ENCODE measurements at regions not wholly inside any gene's neighbourhood (a gene's known extent, or its start where the extent isn't known, plus 50 kb on each side); places are given as distances from the start of the nearest gene placed in this dataset.
A peak's percentile ranks its signal among the peaks of the same experiment; 100 is the strongest.

- in situ Hi-C loops (cut with MboI; ENCODE audit: low pct_unique_long_range_greater_than_20kb in 2 of 9, low sequenced_read_pairs in 9 of 9, unreplicated experiment in 9 of 9) = no loop called here
- H3K4me1 ChIP-seq (replicated peaks in 1 of 2) = no peaks in the 10 kb centered on the region
- H3K4me3 ChIP-seq = no peak overlapping the region
- WGBS, 10 experiments = 0 to 82% (median 43%) methylated on average over 1 to 4 of the region's 5 CpGs; no CpG with 5 or more reads in 7 of the 10 experiments
- no peak overlapping the region for H3K27ac ChIP-seq
- no peak for ATAC-seq (replicated peaks in 6 of 8)
These were observed 400.3 kb downstream of the BRD1 start for GRCh38 chr22:49427341-49427740.

GRCh38 chr22:49426618-49427266 lies 400.9 kb downstream of the BRD1 start:
- in situ Hi-C loops (cut with MboI; ENCODE audit: low pct_unique_long_range_greater_than_20kb in 2 of 9, low sequenced_read_pairs in 9 of 9, unreplicated experiment in 9 of 9) = no loop called here
- no peak overlapping the region for H3K27ac ChIP-seq
- H3K4me3 ChIP-seq = no peak overlapping the region
- 40 to 86% (median 75%) methylated on average over 1 to 7 of the region's 9 CpGs; no CpG with 5 or more reads in 6 of the 10 experiments for WGBS, 10 experiments
- H3K4me1 ChIP-seq (replicated peaks in 1 of 2) = no peaks in the 10 kb centered on the region
- no peak for ATAC-seq (replicated peaks in 6 of 8)

- WGBS, 10 experiments = 0 to 70% (median 45%) methylated on average over 1 to 7 of the region's 7 CpGs
- H3K27ac ChIP-seq = no peak overlapping the region
- no peak for ATAC-seq (replicated peaks in 6 of 8)
- no peak overlapping the region for H3K4me3 ChIP-seq
- H3K4me1 ChIP-seq (replicated peaks in 1 of 2) = no peaks in the 10 kb centered on the region
- in situ Hi-C loops (cut with MboI; ENCODE audit: low pct_unique_long_range_greater_than_20kb in 2 of 9, low sequenced_read_pairs in 9 of 9, unreplicated experiment in 9 of 9) = no loop called here
These were observed 401.6 kb downstream of the BRD1 start for GRCh38 chr22:49426098-49426497.

GRCh38 chr22:49425356-49425755 lies 402.3 kb downstream of the BRD1 start:
- Histone ChIP-seq H3K4me3 (no peak overlapping the region), H3K4me1 (replicated peaks in 1 of 2) (no peaks in the 10 kb centered on the region), H3K27ac (no peak overlapping the region)
- in situ Hi-C loops (cut with MboI; ENCODE audit: low pct_unique_long_range_greater_than_20kb in 2 of 9, low sequenced_read_pairs in 9 of 9, unreplicated experiment in 9 of 9) = no loop called here
- WGBS, 10 experiments = 0 to 93% (median 49%) methylated on average over 1 to 12 of the region's 14 CpGs; no CpG with 5 or more reads in 3 of the 10 experiments
- peak in 3 of 8 experiments; percentile 89 to 96 (median 95) for ATAC-seq (replicated peaks in 6 of 8)

- 0 to 100% (median 89%) methylated on average over 1 to 6 of the region's 10 CpGs; no CpG with 5 or more reads in 4 of the 10 experiments for WGBS, 10 experiments
- in situ Hi-C loops (cut with MboI; ENCODE audit: low pct_unique_long_range_greater_than_20kb in 2 of 9, low sequenced_read_pairs in 9 of 9, unreplicated experiment in 9 of 9) = no loop called here
- no peak for ATAC-seq (replicated peaks in 6 of 8)
- no peak overlapping the region for H3K4me3 ChIP-seq
- no peaks in the 10 kb centered on the region for H3K4me1 ChIP-seq (replicated peaks in 1 of 2)
- H3K27ac ChIP-seq = no peak overlapping the region
These were observed 402.8 kb downstream of the BRD1 start for GRCh38 chr22:49424893-49425270.

- WGBS, 10 experiments = 0 to 95% (median 42%) methylated on average over 2 to 11 of the region's 17 CpGs; no CpG with 5 or more reads in 2 of the 10 experiments
- ATAC-seq (replicated peaks in 6 of 8) = no peak
- H3K4me3 ChIP-seq = no peak overlapping the region
- no peaks in the 10 kb centered on the region for H3K4me1 ChIP-seq (replicated peaks in 1 of 2)
- in situ Hi-C loops (cut with MboI; ENCODE audit: low pct_unique_long_range_greater_than_20kb in 2 of 9, low sequenced_read_pairs in 9 of 9, unreplicated experiment in 9 of 9) = no loop called here
- H3K27ac ChIP-seq = no peak overlapping the region
These were observed 404.5 kb downstream of the BRD1 start for GRCh38 chr22:49423125-49423650.

- 0 to 100% (median 36%) methylated on average over 1 to 2 of the region's 2 CpGs; no CpG with 5 or more reads in 4 of the 10 experiments for WGBS, 10 experiments
- in situ Hi-C loops (cut with MboI; ENCODE audit: low pct_unique_long_range_greater_than_20kb in 2 of 9, low sequenced_read_pairs in 9 of 9, unreplicated experiment in 9 of 9) = no loop called here
- H3K4me1 ChIP-seq (replicated peaks in 1 of 2) = no peaks in the 10 kb centered on the region
- no peak overlapping the region for H3K27ac ChIP-seq
- ATAC-seq (replicated peaks in 6 of 8) = no peak
- H3K4me3 ChIP-seq = no peak overlapping the region
These were observed 405.0 kb downstream of the BRD1 start for GRCh38 chr22:49422701-49423100.

- Histone ChIP-seq H3K4me1 (replicated peaks in 1 of 2) (no peaks in the 10 kb centered on the region), H3K4me3 (no peak overlapping the region), H3K27ac (no peak overlapping the region)
- 60 to 90% (median 81%) methylated on average over 1 to 11 of the region's 13 CpGs; no CpG with 5 or more reads in 1 of the 10 experiments for WGBS, 10 experiments
- no peak for ATAC-seq (replicated peaks in 6 of 8)
- in situ Hi-C loops (cut with MboI; ENCODE audit: low pct_unique_long_range_greater_than_20kb in 2 of 9, low sequenced_read_pairs in 9 of 9, unreplicated experiment in 9 of 9) = no loop called here
These were observed 407.0 kb downstream of the BRD1 start for GRCh38 chr22:49420651-49421050.

GRCh38 chr22:49419661-49420060 lies 408.0 kb downstream of the BRD1 start:
- in situ Hi-C loops (cut with MboI; ENCODE audit: low pct_unique_long_range_greater_than_20kb in 2 of 9, low sequenced_read_pairs in 9 of 9, unreplicated experiment in 9 of 9) = no loop called here
- Histone ChIP-seq H3K4me1 (replicated peaks in 1 of 2) (no peaks in the 10 kb centered on the region), H3K4me3 (no peak overlapping the region), H3K27ac (no peak overlapping the region)
- 43 to 100% (median 82%) methylated on average over 1 to 5 of the region's 6 CpGs; no CpG with 5 or more reads in 1 of the 10 experiments for WGBS, 10 experiments
- no peak for ATAC-seq (replicated peaks in 6 of 8)

GRCh38 chr22:49418943-49419342 lies 408.7 kb downstream of the BRD1 start:
- no peak overlapping the region for H3K27ac ChIP-seq
- H3K4me1 ChIP-seq (replicated peaks in 1 of 2) = no peaks in the 10 kb centered on the region
- no peak for ATAC-seq (replicated peaks in 6 of 8)
- 4 to 100% (median 72%) methylated on average over 1 to 9 of the region's 12 CpGs; no CpG with 5 or more reads in 1 of the 10 experiments for WGBS, 10 experiments
- in situ Hi-C loops (cut with MboI; ENCODE audit: low pct_unique_long_range_greater_than_20kb in 2 of 9, low sequenced_read_pairs in 9 of 9, unreplicated experiment in 9 of 9) = no loop called here
- no peak overlapping the region for H3K4me3 ChIP-seq

GRCh38 chr22:49418341-49418894 lies 409.3 kb downstream of the BRD1 start:
- no peak for ATAC-seq (replicated peaks in 6 of 8)
- no peak overlapping the region for H3K4me3 ChIP-seq
- 60 to 100% (median 84%) methylated on average over 1 to 14 of the region's 39 CpGs; no CpG with 5 or more reads in 5 of the 10 experiments for WGBS, 10 experiments
- in situ Hi-C loops (cut with MboI; ENCODE audit: low pct_unique_long_range_greater_than_20kb in 2 of 9, low sequenced_read_pairs in 9 of 9, unreplicated experiment in 9 of 9) = no loop called here
- no peaks in the 10 kb centered on the region for H3K4me1 ChIP-seq (replicated peaks in 1 of 2)
- H3K27ac ChIP-seq = no peak overlapping the region

- WGBS, 10 experiments = 35 to 88% (median 80%) methylated on average over 1 to 12 of the region's 13 CpGs; no CpG with 5 or more reads in 4 of the 10 experiments
- in situ Hi-C loops (cut with MboI; ENCODE audit: low pct_unique_long_range_greater_than_20kb in 2 of 9, low sequenced_read_pairs in 9 of 9, unreplicated experiment in 9 of 9) = no loop called here
- no peaks in the 10 kb centered on the region for H3K4me1 ChIP-seq (replicated peaks in 1 of 2)
- H3K27ac ChIP-seq = no peak overlapping the region
- ATAC-seq (replicated peaks in 6 of 8) = no peak
- H3K4me3 ChIP-seq = no peak overlapping the region
These were observed 409.8 kb downstream of the BRD1 start for GRCh38 chr22:49417833-49418232.

- 28 to 100% (median 100%) methylated on average over 2 to 4 of the region's 7 CpGs; no CpG with 5 or more reads in 7 of the 10 experiments for WGBS, 10 experiments
- no peaks in the 10 kb centered on the region for H3K4me1 ChIP-seq (replicated peaks in 1 of 2)
- H3K27ac ChIP-seq = no peak overlapping the region
- ATAC-seq (replicated peaks in 6 of 8) = no peak
- H3K4me3 ChIP-seq = no peak overlapping the region
- in situ Hi-C loops (cut with MboI; ENCODE audit: low pct_unique_long_range_greater_than_20kb in 2 of 9, low sequenced_read_pairs in 9 of 9, unreplicated experiment in 9 of 9) = no loop called here
These were observed 410.3 kb downstream of the BRD1 start for GRCh38 chr22:49417326-49417725.
